ENCODE measurements at regions not wholly inside any gene's neighbourhood (a gene's known extent, or its start where the extent isn't known, plus 50 kb on each side); places are given as distances from the start of the nearest gene placed in this dataset.

DNA sequence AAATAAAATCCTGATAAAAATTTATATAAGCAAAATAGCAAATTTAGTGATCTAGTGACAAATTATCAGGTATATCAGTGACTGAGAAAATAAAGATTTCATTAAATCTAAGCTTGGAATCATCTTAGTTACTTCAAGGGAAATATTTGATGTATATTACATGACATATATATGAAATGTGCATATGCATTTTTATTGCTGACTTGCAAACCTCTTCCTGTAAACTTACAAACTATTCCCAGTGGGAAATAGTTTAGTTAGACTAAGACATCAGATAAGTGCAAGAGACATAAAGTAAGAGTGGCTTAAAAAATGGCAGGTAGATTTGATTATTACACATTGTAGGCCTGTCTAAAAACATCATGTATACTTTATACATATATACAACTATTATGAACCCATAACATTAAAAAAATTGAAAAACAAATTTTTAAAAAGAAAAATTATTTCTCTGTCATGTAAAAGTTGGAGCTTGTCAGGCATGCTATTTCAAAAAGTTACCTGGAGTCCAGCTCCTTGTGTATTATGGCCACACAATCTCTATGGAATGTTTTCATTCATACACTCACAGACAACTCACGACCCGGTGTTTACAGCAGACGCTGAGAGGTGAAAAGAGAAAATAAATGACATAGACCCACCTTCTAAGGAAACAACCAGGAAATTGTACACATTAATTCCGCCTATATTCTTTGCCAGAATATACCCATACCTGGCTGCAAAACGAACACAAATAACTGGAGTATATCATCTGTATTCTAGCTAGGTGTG, 724.5 kb downstream of the SLITRK6 start:
- Histone ChIP-seq H3K9me3 (ENCODE audit: insufficient read depth, low read length, severe bottlenecking) (no peaks in the 10 kb centered on the region), H3K4me1 (ENCODE audit: insufficient read depth, low read length) (no peaks in the 10 kb centered on the region), H3K9ac (ENCODE audit: low read depth, low read length) (no peak overlapping the region), H3K4me3 (ENCODE audit: low read depth in 1 of 2, low read length in 2 of 2) (no peak overlapping the region), H3K27ac (ENCODE audit: low read length) (no peak overlapping the region), H3K4me2 (ENCODE audit: insufficient read depth, low read length) (no peak overlapping the region), H3K79me2 (ENCODE audit: insufficient read depth, low read length) (no peaks in the 10 kb centered on the region), H3K27me3 (ENCODE audit: insufficient read depth, low read length, poor library complexity) (no peaks in the 10 kb centered on the region), H3K36me3 (ENCODE audit: insufficient read depth, low read length) (no peaks in the 10 kb centered on the region), H4K20me1 (ENCODE audit: insufficient read depth, low read length) (no peaks in the 10 kb centered on the region), H2AFZ (ENCODE audit: low read depth, low read length) (no peak overlapping the region)
- no peak for ATAC-seq (ENCODE audit: insufficient read depth, low read depth)
- no peak for DNase-seq
- TF ChIP-seq, protein P1, sequence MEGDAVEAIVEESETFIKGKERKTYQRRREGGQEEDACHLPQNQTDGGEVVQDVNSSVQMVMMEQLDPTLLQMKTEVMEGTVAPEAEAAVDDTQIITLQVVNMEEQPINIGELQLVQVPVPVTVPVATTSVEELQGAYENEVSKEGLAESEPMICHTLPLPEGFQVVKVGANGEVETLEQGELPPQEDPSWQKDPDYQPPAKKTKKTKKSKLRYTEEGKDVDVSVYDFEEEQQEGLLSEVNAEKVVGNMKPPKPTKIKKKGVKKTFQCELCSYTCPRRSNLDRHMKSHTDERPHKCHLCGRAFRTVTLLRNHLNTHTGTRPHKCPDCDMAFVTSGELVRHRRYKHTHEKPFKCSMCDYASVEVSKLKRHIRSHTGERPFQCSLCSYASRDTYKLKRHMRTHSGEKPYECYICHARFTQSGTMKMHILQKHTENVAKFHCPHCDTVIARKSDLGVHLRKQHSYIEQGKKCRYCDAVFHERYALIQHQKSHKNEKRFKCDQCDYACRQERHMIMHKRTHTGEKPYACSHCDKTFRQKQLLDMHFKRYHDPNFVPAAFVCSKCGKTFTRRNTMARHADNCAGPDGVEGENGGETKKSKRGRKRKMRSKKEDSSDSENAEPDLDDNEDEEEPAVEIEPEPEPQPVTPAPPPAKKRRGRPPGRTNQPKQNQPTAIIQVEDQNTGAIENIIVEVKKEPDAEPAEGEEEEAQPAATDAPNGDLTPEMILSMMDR (IDR thresholded peaks at IDR 0.05; ENCODE audit: borderline replicate concordance, extremely low read depth, low read length, poor library complexity, severe bottlenecking), result no peak
- no peak for TF ChIP-seq EZH2 (IDR thresholded peaks at IDR 0.05; ENCODE audit: borderline replicate concordance, low read depth, low read length, severe bottlenecking)

DNA sequence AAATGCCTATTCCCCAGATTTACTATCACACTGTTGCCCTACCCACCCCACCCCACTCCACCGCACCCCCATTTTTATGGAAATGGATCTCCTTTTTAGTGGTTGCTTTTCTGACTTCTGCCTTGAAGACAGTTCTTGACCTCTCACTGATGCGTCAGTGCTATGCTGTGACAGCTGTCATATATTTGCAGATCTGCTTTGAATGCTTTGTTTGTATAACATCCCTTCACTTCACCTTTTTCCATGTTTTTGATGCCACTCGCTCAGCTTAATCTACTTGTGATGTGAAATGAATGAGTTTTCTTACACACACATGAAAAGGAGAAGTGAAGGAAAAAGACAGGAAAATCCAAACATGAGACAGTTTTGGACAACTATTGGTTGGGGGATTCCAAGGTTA, 731.0 kb downstream of the SLITRK6 start:
- H3K9me3 ChIP-seq (ENCODE audit: insufficient read depth, low read length, severe bottlenecking), result no peaks in the 10 kb centered on the region
- H3K4me1 ChIP-seq (ENCODE audit: insufficient read depth, low read length), result no peaks in the 10 kb centered on the region
- ATAC-seq (ENCODE audit: insufficient read depth, low read depth) (no peak), DNase-seq (no peak)
- no peak overlapping the region for H3K4me3 ChIP-seq (ENCODE audit: low read depth in 1 of 2, low read length in 2 of 2)
- no peak overlapping the region for H3K27ac ChIP-seq (ENCODE audit: low read length)
- no peak overlapping the region for H2AFZ ChIP-seq (ENCODE audit: low read depth, low read length)
- H3K9ac ChIP-seq (ENCODE audit: low read depth, low read length), result no peak overlapping the region
- H3K27me3 ChIP-seq (ENCODE audit: insufficient read depth, low read length, poor library complexity), result no peaks in the 10 kb centered on the region
- no peaks in the 10 kb centered on the region for H4K20me1 ChIP-seq (ENCODE audit: insufficient read depth, low read length)
- H3K79me2 ChIP-seq (ENCODE audit: insufficient read depth, low read length), result no peaks in the 10 kb centered on the region
- no peak overlapping the region for H3K4me2 ChIP-seq (ENCODE audit: insufficient read depth, low read length)
- TF ChIP-seq, protein P1 (IDR thresholded peaks at IDR 0.05; ENCODE audit: borderline replicate concordance, extremely low read depth, low read length, poor library complexity, severe bottlenecking), result no peak
- TF ChIP-seq EZH2 (IDR thresholded peaks at IDR 0.05; ENCODE audit: borderline replicate concordance, low read depth, low read length, severe bottlenecking), result no peak
- no peaks in the 10 kb centered on the region for H3K36me3 ChIP-seq (ENCODE audit: insufficient read depth, low read length)

DNA sequence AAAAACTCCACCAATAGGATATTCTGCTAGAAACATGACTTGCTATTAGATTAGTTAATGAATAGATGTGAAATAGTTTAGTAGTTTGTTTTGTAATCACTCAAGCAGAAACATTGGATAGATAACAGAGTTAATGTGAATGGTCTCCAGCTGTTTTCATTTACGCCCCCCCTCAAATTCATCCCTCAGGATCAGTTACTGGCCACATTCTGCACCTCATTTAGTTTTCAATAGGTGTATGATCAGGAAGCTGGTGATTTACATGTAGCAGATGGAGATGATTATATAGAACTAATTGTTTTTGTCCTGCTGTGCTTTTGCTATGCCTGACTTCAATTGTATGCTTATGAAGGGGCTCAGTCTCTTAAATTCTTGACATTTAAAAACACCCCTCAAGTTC, 759.0 kb downstream of the SLITRK6 start:
- Histone ChIP-seq H2AFZ (ENCODE audit: low read depth, low read length) (no peak overlapping the region), H3K79me2 (ENCODE audit: insufficient read depth, low read length) (no peaks in the 10 kb centered on the region), H3K4me1 (ENCODE audit: insufficient read depth, low read length) (no peaks in the 10 kb centered on the region), H3K36me3 (ENCODE audit: insufficient read depth, low read length) (no peaks in the 10 kb centered on the region), H3K27ac (ENCODE audit: low read length) (no peak overlapping the region), H3K9me3 (ENCODE audit: insufficient read depth, low read length, severe bottlenecking) (no peaks in the 10 kb centered on the region), H4K20me1 (ENCODE audit: insufficient read depth, low read length) (no peaks in the 10 kb centered on the region), H3K27me3 (ENCODE audit: insufficient read depth, low read length, poor library complexity) (no peaks in the 10 kb centered on the region), H3K4me2 (ENCODE audit: insufficient read depth, low read length) (no peak overlapping the region), H3K4me3 (ENCODE audit: low read depth in 1 of 2, low read length in 2 of 2) (no peak overlapping the region), H3K9ac (ENCODE audit: low read depth, low read length) (no peak overlapping the region)
- DNase-seq, result no peak
- TF ChIP-seq, protein P1 (IDR thresholded peaks at IDR 0.05; ENCODE audit: borderline replicate concordance, extremely low read depth, low read length, poor library complexity, severe bottlenecking), result no peak
- no peak for TF ChIP-seq EZH2 (IDR thresholded peaks at IDR 0.05; ENCODE audit: borderline replicate concordance, low read depth, low read length, severe bottlenecking)
- no peak for ATAC-seq (ENCODE audit: insufficient read depth, low read depth)
